ENCODE measurements at regions not wholly inside any gene's neighbourhood (a gene's known extent, or its start where the extent isn't known, plus 50 kb on each side); places are given as distances from the start of the nearest gene placed in this dataset.
A peak's percentile ranks its signal among the peaks of the same experiment; 100 is the strongest.

- H3K27ac ChIP-seq (replicated peaks): no peak overlapping the region
- DNase-seq (ENCODE audit: low read depth in 1 of 2, low spot score in 1 of 2): no peak
- TF ChIP-seq, protein P1, sequence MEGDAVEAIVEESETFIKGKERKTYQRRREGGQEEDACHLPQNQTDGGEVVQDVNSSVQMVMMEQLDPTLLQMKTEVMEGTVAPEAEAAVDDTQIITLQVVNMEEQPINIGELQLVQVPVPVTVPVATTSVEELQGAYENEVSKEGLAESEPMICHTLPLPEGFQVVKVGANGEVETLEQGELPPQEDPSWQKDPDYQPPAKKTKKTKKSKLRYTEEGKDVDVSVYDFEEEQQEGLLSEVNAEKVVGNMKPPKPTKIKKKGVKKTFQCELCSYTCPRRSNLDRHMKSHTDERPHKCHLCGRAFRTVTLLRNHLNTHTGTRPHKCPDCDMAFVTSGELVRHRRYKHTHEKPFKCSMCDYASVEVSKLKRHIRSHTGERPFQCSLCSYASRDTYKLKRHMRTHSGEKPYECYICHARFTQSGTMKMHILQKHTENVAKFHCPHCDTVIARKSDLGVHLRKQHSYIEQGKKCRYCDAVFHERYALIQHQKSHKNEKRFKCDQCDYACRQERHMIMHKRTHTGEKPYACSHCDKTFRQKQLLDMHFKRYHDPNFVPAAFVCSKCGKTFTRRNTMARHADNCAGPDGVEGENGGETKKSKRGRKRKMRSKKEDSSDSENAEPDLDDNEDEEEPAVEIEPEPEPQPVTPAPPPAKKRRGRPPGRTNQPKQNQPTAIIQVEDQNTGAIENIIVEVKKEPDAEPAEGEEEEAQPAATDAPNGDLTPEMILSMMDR (IDR thresholded peaks at IDR 0.05; ENCODE audit: insufficient read depth, low read length): peak; percentile 13
- TF ChIP-seq GABPA (IDR thresholded peaks at IDR 0.05; ENCODE audit: low read depth) (no peak), SPI1 (IDR thresholded peaks at IDR 0.05; ENCODE audit: borderline replicate concordance, low read depth) (no peak), POLR2AphosphoS5 (IDR thresholded peaks at IDR 0.05; ENCODE audit: low read depth) (no peak)
- TF ChIP-seq, protein P2, sequence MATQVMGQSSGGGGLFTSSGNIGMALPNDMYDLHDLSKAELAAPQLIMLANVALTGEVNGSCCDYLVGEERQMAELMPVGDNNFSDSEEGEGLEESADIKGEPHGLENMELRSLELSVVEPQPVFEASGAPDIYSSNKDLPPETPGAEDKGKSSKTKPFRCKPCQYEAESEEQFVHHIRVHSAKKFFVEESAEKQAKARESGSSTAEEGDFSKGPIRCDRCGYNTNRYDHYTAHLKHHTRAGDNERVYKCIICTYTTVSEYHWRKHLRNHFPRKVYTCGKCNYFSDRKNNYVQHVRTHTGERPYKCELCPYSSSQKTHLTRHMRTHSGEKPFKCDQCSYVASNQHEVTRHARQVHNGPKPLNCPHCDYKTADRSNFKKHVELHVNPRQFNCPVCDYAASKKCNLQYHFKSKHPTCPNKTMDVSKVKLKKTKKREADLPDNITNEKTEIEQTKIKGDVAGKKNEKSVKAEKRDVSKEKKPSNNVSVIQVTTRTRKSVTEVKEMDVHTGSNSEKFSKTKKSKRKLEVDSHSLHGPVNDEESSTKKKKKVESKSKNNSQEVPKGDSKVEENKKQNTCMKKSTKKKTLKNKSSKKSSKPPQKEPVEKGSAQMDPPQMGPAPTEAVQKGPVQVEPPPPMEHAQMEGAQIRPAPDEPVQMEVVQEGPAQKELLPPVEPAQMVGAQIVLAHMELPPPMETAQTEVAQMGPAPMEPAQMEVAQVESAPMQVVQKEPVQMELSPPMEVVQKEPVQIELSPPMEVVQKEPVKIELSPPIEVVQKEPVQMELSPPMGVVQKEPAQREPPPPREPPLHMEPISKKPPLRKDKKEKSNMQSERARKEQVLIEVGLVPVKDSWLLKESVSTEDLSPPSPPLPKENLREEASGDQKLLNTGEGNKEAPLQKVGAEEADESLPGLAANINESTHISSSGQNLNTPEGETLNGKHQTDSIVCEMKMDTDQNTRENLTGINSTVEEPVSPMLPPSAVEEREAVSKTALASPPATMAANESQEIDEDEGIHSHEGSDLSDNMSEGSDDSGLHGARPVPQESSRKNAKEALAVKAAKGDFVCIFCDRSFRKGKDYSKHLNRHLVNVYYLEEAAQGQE (IDR thresholded peaks at IDR 0.05; ENCODE audit: insufficient replicate concordance, low read depth): no peak
- H3K4me3 ChIP-seq (replicated peaks; ENCODE audit: insufficient read depth, low read length): no peak overlapping the region
- no peaks in the 10 kb centered on the region for H3K27me3 ChIP-seq (ENCODE audit: insufficient read depth, poor library complexity, severe bottlenecking)
Measured at GRCh38 chrX:110418316-110419235, 59.9 kb downstream of the RTL9 start.

DNA sequence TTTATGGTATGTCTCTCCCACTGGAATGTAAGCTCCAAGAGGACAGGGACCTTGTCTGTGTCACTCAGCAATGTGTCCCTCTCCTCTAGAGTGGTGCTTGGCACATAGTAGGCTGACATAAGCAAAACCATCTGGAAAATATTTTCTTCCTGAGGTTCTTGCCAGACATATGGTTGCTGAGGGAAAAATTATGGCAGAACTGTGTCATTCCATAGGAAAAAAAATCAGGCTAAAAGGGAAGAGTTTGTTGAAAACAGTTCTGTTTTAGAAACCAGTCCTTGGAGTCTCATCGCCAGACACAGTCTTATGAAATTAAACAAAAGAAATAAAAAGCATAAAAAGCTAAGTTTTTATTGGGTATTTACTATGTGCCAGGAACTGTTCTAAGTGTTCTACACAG lies 60.9 kb downstream of the RTL9 start:
- H3K27ac ChIP-seq (replicated peaks): no peak overlapping the region
- no peak for DNase-seq (ENCODE audit: low read depth in 1 of 2, low spot score in 1 of 2)
- TF ChIP-seq, protein P1 (IDR thresholded peaks at IDR 0.05; ENCODE audit: insufficient read depth, low read length): no peak
- TF ChIP-seq SPI1 (IDR thresholded peaks at IDR 0.05; ENCODE audit: borderline replicate concordance, low read depth): no peak
- TF ChIP-seq POLR2AphosphoS5 (IDR thresholded peaks at IDR 0.05; ENCODE audit: low read depth): no peak
- TF ChIP-seq, protein P2 (IDR thresholded peaks at IDR 0.05; ENCODE audit: insufficient replicate concordance, low read depth): no peak
- TF ChIP-seq GABPA (IDR thresholded peaks at IDR 0.05; ENCODE audit: low read depth): no peak
- no peak overlapping the region for H3K4me3 ChIP-seq (replicated peaks; ENCODE audit: insufficient read depth, low read length)
- no peaks in the 10 kb centered on the region for H3K27me3 ChIP-seq (ENCODE audit: insufficient read depth, poor library complexity, severe bottlenecking)

DNA sequence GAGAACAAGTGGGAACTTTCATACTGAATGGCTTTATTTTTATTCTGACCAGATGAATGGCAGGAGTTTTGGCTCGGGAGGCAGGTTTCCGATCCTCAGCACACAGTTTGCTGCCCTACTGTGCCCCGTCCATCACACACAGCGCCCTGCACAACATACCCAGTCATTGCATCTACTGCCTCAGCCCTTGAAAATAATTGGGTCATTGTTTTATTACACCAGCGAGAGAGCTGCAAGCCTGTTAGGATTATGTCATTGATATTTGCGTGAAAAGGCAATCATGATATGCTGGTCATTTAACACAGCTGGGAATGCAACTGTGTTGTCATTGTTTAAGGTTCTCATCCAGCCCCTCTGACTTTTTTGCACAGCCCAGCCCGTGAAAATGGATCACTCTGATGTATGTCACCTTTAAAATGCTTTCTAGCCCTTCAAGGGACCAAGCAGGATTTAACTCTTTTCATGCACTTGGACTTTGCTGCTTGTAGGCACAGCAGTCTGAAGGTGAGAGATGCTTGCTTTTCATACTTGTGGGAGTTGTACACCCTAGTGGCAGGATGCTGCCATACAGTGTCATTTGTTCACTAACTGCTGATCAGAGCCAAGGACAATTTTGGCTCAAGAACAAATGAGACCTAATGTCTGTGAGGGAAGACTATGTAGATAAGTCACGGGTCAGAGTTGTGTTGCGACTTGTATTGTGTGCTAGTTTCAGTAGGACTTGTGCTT lies 62.3 kb downstream of the RTL9 start:
- Histone ChIP-seq H3K27me3 (ENCODE audit: insufficient read depth, poor library complexity, severe bottlenecking) (no peaks in the 10 kb centered on the region), H3K4me3 (replicated peaks; ENCODE audit: insufficient read depth, low read length) (no peak overlapping the region), H3K27ac (replicated peaks) (no peak overlapping the region)
- DNase-seq (ENCODE audit: low read depth in 1 of 2, low spot score in 1 of 2): no peak
- TF ChIP-seq GABPA (IDR thresholded peaks at IDR 0.05; ENCODE audit: low read depth) (no peak), SPI1 (IDR thresholded peaks at IDR 0.05; ENCODE audit: borderline replicate concordance, low read depth) (no peak), POLR2AphosphoS5 (IDR thresholded peaks at IDR 0.05; ENCODE audit: low read depth) (no peak)
- TF ChIP-seq, protein P1 (IDR thresholded peaks at IDR 0.05; ENCODE audit: insufficient read depth, low read length): no peak
- TF ChIP-seq, protein P2 (IDR thresholded peaks at IDR 0.05; ENCODE audit: insufficient replicate concordance, low read depth): no peak
